Body of pancreas (tissue), 4 donors: ENCODE measurements at regions not wholly inside any gene's neighbourhood (a gene's known extent, or its start where the extent isn't known, plus 50 kb on each side); places are given as distances from the start of the nearest gene placed in this dataset.

Source experiments
- ATAC-seq: fragments of 150-250 bp; one replicate; pipeline ENCODE4 v1.9.1; 2016
- DNase-seq, 4 donors: peaks; one replicate each; pipeline ENCODE4 v3.0.0-alpha.2; 2019
- H3K27ac ChIP-seq, 4 donors: fragments of 200-600 bp; sonication (generic); 1 replicate in 3 of 4; 2 replicates in 1 of 4; pipeline versions ENCODE4 v1.5.1 to v1.6.1; 2016 to 2019; ENCODE audit warnings: mild to moderate bottlenecking in 1 of 4, mixed read lengths in 1 of 4, moderate library complexity in 1 of 4
- H3K27me3 ChIP-seq, 2 donors: fragments of 200-600 bp; sonication (generic); one replicate each; pipeline ENCODE4 v1.6.0; 2016; ENCODE audit warnings: mild to moderate bottlenecking in 1 of 2
- H3K36me3 ChIP-seq, 2 donors: fragments of 200-600 bp; sonication (generic); replicated peaks in 1 of 2; 2 replicates each; pipeline ENCODE4 v1.5.1; 2016; ENCODE audit warnings: low read depth in 2 of 2; ENCODE audit not compliant: insufficient read depth in 1 of 2
- H3K4me1 ChIP-seq: fragments of 200-600 bp; sonication (generic); one replicate; pipeline ENCODE4 v1.6.0; 2016
- H3K4me3 ChIP-seq, 2 donors: fragments of 200-600 bp; sonication (generic); 1 replicate in 1 of 2; 2 replicates in 1 of 2; pipeline ENCODE4 v1.5.1; 2016 to 2019
- H3K9me3 ChIP-seq, 3 donors: fragments of 200-600 bp; sonication (generic); 1 replicate in 2 of 3; 2 replicates in 1 of 3; pipeline ENCODE4 v1.5.1; 2016
- CTCF ChIP-seq, 7 experiments: fragments of 450-650 bp in 4 of 7; fragments of 200-600 bp in 3 of 7; sonication (generic) in 3 of 7; IDR thresholded peaks; one replicate each; pipeline ENCODE4 v1.5.1; 2016 to 2019; ENCODE audit warnings: antibody characterized with exemption in 7 of 7
- POLR2A ChIP-seq, 3 donors: fragments of 450-650 bp; IDR thresholded peaks; one replicate each; pipeline ENCODE4 v1.6.1; 2016; ENCODE audit warnings: antibody characterized with exemption in 3 of 3, mild to moderate bottlenecking in 2 of 3
- WGBS, 2 donors: methylation state at CpG; one replicate each; pipeline ENCODE4 v1.1.5; 2017; 5-methylcytosine and 5-hydroxymethylcytosine counted together
- intact Hi-C: fragments of 100-400 bp; cut with DNase I; formaldehyde crosslinking; loops from one replicate; pipeline ENCODE4 v1.15.1; 2023

DNA sequence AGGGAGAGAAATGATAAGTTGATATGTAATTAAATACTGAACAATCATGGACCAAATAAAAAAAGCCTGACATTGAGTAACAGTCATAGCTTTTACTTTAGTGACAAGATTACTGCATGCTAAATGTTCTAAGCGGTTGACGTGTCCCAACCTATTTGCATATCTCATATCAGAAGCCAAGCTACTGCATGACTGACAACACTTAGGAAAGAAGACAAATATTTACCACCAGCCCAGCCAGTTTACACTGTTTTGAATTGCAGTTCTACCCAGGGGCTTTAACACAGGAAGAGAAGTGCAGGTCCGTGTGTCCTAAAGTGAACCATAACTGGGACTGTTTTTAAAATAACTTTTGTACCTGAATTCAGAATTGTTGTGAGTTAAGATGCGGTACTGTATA lies 219.9 kb downstream of the PRDM9 start:
- Histone ChIP-seq H3K4me3 (no peak overlapping the region), H3K9me3 (no peaks in the 10 kb centered on the region), H3K27me3 (no peaks in the 10 kb centered on the region), H3K4me1 (no peaks in the 10 kb centered on the region), H3K27ac (no peak overlapping the region), H3K36me3 (no peaks in the 10 kb centered on the region)
- no peak for TF ChIP-seq POLR2A (IDR thresholded peaks at IDR 0.05)
- TF ChIP-seq CTCF (IDR thresholded peaks at IDR 0.05), result no peak
- DNase-seq, result no peak
- 32 to 40% methylated on average over 4 of the region's 4 CpGs for WGBS, 2 donors
- ATAC-seq, result no peak
- intact Hi-C loops, result no loop called here

DNA sequence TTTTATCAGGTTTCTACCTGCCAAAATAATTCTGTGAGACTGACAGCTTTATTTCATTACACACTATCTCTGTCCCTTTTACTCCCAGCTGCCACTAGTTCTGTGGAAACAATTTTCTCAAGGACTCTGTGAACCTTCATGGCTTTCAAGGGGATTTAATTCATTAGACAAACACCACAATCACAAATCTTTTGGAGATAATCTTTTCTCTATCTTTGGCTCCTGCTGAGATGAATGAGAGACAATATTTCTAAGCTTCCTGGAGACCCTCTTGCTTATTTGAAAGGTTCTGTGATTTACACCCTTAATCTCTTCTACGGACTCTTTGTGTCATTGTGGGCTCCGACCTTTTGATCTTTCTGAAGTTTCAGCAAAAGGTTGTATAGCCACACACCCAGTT lies 222.6 kb downstream of the PRDM9 start:
- DNase-seq, result no peak
- WGBS, 2 donors, result 52 to 71% methylated on average over 2 of the region's 2 CpGs
- no peak overlapping the region for H3K27ac ChIP-seq

DNA sequence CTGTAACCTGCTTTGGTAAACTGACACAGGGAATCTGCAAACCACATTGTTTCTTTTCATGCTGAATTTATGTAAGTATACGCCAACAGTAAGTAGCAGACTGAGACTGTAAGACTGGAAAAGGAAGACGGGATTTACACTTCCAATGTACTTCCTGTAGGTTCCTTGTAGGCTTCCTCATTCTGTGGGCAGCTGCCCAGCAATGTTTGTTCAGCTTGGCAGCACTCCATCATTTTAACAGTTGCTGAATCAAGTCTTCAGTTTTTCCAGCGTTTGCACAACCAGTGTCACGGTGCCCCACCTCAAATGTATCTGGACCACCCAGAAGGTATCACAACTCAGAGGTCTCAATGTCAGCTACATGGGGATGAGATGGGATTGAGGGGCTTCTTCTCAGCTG lies 232.6 kb downstream of the PRDM9 start:
- no peaks in the 10 kb centered on the region for H3K4me1 ChIP-seq
- no peaks in the 10 kb centered on the region for H3K9me3 ChIP-seq
- H3K27ac ChIP-seq, result no peak overlapping the region
- WGBS, 2 donors, result 30 to 56% methylated on average over 4 of the region's 4 CpGs
- no peaks in the 10 kb centered on the region for H3K27me3 ChIP-seq
- TF ChIP-seq POLR2A (IDR thresholded peaks at IDR 0.05), result no peak
- ATAC-seq (no peak), DNase-seq (peak in 1 of 4 donors; percentile 3)
- H3K36me3 ChIP-seq, result no peaks in the 10 kb centered on the region
- no peak overlapping the region for H3K4me3 ChIP-seq
- intact Hi-C loops, result no loop called here

More for the DNA sequence above, 222.6 kb downstream of the PRDM9 start:
- ATAC-seq, result no peak
- intact Hi-C loops, result no loop called here
- no peak overlapping the region for H3K4me3 ChIP-seq
- no peaks in the 10 kb centered on the region for H3K4me1 ChIP-seq
- H3K9me3 ChIP-seq, result no peaks in the 10 kb centered on the region
- no peak for TF ChIP-seq POLR2A (IDR thresholded peaks at IDR 0.05)
- no peak for TF ChIP-seq CTCF (IDR thresholded peaks at IDR 0.05)
- H3K36me3 ChIP-seq, result no peaks in the 10 kb centered on the region
- H3K27me3 ChIP-seq, result no peaks in the 10 kb centered on the region

DNA sequence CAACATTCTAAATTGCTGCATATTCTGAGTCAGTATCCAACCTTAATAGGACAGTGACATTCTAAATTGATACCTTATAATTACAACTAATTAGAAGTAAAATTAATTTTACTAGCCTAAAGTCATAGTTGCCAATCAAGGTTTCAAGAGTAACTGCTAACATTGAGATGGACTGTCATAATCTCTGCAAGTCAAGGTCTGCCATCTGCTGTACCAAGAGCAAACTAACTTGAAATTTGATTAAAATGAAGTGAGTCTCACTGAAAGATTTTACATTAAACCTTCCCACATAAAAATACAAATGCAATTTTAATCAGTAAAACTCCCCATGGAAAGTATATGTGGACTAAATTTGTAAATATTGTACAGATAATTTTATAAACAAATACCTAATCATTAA lies 235.3 kb downstream of the PRDM9 start:
- intact Hi-C loops, result no loop called here
- ATAC-seq (no peak), DNase-seq (no peak)
- H3K27ac ChIP-seq, result no peak overlapping the region
- TF ChIP-seq CTCF (IDR thresholded peaks at IDR 0.05), result no peak
- no peak for TF ChIP-seq POLR2A (IDR thresholded peaks at IDR 0.05)
- H3K27me3 ChIP-seq, result no peaks in the 10 kb centered on the region
- H3K36me3 ChIP-seq, result no peaks in the 10 kb centered on the region
- no peak overlapping the region for H3K4me3 ChIP-seq
- H3K4me1 ChIP-seq, result no peaks in the 10 kb centered on the region
- no peaks in the 10 kb centered on the region for H3K9me3 ChIP-seq

DNA sequence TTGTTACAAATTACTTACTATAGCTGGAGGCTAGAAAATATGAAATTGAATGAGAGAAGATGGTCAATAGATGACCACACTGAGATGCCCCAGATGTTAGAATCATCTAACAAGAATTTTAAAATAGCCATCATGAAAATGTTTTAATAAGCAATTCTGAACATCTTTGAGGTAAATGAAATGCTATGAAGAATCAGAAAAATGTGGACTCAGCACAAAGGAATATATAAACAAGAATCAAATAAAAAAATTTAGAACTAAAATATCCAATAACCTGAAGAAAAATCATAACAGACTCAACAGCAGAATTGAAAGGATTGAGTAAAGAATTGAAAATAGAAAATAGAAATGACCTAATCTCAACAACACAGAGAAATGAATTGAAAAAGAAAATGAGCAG lies 248.5 kb downstream of the PRDM9 start:
- H3K27me3 ChIP-seq, result no peaks in the 10 kb centered on the region
- no peaks in the 10 kb centered on the region for H3K4me1 ChIP-seq
- no peaks in the 10 kb centered on the region for H3K36me3 ChIP-seq
- H3K9me3 ChIP-seq, result no peaks in the 10 kb centered on the region
- H3K27ac ChIP-seq, result no peak overlapping the region
- no peak overlapping the region for H3K4me3 ChIP-seq
- intact Hi-C loops, result no loop called here
- TF ChIP-seq CTCF (IDR thresholded peaks at IDR 0.05), result no peak
- TF ChIP-seq POLR2A (IDR thresholded peaks at IDR 0.05), result no peak
- no peak for ATAC-seq
- no peak for DNase-seq
